Panc1 (cell line): ENCODE measurements at regions not wholly inside any gene's neighbourhood (a gene's known extent, or its start where the extent isn't known, plus 50 kb on each side); places are given as distances from the start of the nearest gene placed in this dataset.

ENCODE experiments used
- ATAC-seq: fragments of 200-7000 bp; cut with Tn5 transposase; 2 replicates; pipeline ENCODE4 v1.9.1; 2020; ENCODE audit warnings: mild to moderate bottlenecking, moderate library complexity
- BruUV-seq: library from RNA; stranded (reverse); fragments of 400-500 nt; replicated peaks from 2 replicates; lab custom pipeline; 2021; lab: Mats Ljungman, UMichigan
- CTCF ChIA-PET: fragments of 300-600 bp; sonication (Branson Sonifier 250); formaldehyde crosslinking; loops from one replicate; lab custom pipeline; 2022; ENCODE audit warnings: antibody characterized with exemption; lab: Charles Lee
- POLR2A ChIA-PET: fragments of 300-600 bp; sonication (Branson Sonifier 250); formaldehyde crosslinking; loops from one replicate; lab custom pipeline; 2022; ENCODE audit warnings: antibody characterized with exemption; lab: Charles Lee
- DNase-seq: peaks from one replicate; pipeline ENCODE4 v3.0.0-alpha.2; 2010; ENCODE audit warnings: low read depth, low spot score
- H3K27ac ChIP-seq: 2 replicates; pipeline ENCODE4 v1.5.1; 2011; ENCODE audit warnings: mild to moderate bottlenecking, low read length, inconsistent platforms
- H3K27me3 ChIP-seq: fragments of 200-500 bp; sonication (Bioruptor generic); 2 replicates; pipeline ENCODE4 v1.6.0; 2014; ENCODE audit warnings: low read length, inconsistent platforms; ENCODE audit not compliant: control insufficient read depth, insufficient read depth
- H3K36me3 ChIP-seq: fragments of 200-500 bp; sonication (Bioruptor generic); 2 replicates; pipeline ENCODE4 v1.5.1; 2014; ENCODE audit warnings: inconsistent platforms, mild to moderate bottlenecking, low read length, moderate library complexity; ENCODE audit not compliant: control insufficient read depth, insufficient read depth
- H3K4me1 ChIP-seq: 2 replicates; pipeline ENCODE4 v1.5.1; 2011; ENCODE audit warnings: inconsistent platforms, mild to moderate bottlenecking, low read length, moderate library complexity; ENCODE audit not compliant: control insufficient read depth, insufficient read depth
- H3K4me3 ChIP-seq, 2 experiments: 2 replicates each; pipeline ENCODE4 v1.5.1; 2011 to 2012; ENCODE audit warnings: low read depth in 2 of 2, low read length in 2 of 2, mild to moderate bottlenecking in 2 of 2, inconsistent platforms in 1 of 2, moderate library complexity in 1 of 2
- H3K9me3 ChIP-seq: fragments of 200-500 bp; sonication (Bioruptor generic); 2 replicates; pipeline ENCODE4 v1.5.1; 2014; ENCODE audit warnings: low read depth, mild to moderate bottlenecking, inconsistent platforms, low read length, moderate library complexity; ENCODE audit not compliant: control insufficient read depth, insufficient read depth
- POLR2AphosphoS5 ChIP-seq: IDR thresholded peaks from 2 replicates; pipeline ENCODE4 v1.6.1; 2012; ENCODE audit warnings: mild to moderate bottlenecking, low read depth, low read length, moderate library complexity
- SIN3A ChIP-seq: IDR thresholded peaks from 2 replicates; pipeline ENCODE4 v1.6.1; 2012; ENCODE audit warnings: low read depth, mild to moderate bottlenecking, low read length, moderate library complexity, borderline replicate concordance; ENCODE audit not compliant: insufficient read depth
- TCF7L2 ChIP-seq: IDR thresholded peaks from 2 replicates; pipeline ENCODE4 v1.6.1; 2011; ENCODE audit warnings: mild to moderate bottlenecking, low read depth, low read length, inconsistent platforms
- in situ Hi-C: cut with HindIII; loops from 2 replicates; pipeline ENCODE4 v1.10.0; 2016; ENCODE audit warnings: low sequenced_read_pairs, low pct_unique_long_range_greater_than_20kb
- intact Hi-C: fragments of 100-400 bp; cut with micrococcal nuclease; formaldehyde crosslinking; loops from one replicate; pipeline ENCODE4 v1.10.0; 2022; ENCODE audit not compliant: unreplicated experiment
- TF ChIP-seq, protein P1 (sequence below), 2 experiments: IDR thresholded peaks; 2 replicates each; pipeline ENCODE4 v1.6.1; 2011 to 2012; ENCODE audit warnings: low read depth in 2 of 2, control low read depth in 1 of 2, low read length in 1 of 2, mild to moderate bottlenecking in 1 of 2, moderate library complexity in 1 of 2; ENCODE audit not compliant: insufficient read depth in 1 of 2
- TF ChIP-seq, protein P2 (sequence below): fragments of 450-650 bp; IDR thresholded peaks from 2 replicates; pipeline ENCODE4 v1.5.1; 2017; ENCODE audit warnings: mild to moderate bottlenecking

DNA sequence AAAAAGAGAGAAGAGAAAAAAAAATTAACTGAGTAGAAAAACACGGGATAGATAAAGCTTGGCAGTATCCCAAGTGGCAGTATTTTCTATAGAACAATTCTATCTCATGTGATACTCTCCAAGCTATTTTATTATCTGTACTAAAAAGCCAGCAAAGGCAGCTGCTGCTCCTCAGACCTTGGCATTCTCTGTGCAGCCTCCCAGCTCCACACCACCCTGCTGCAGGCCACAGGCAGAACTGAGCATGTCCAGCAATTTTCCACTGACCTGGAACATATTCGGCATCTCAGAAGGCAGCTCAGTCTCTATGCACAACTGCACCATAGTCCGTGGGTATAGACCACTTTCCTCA is 1161.4 kb downstream of the IGSF11 start:
- DNase-seq = no peak
- Histone ChIP-seq H3K4me3 (no peak overlapping the region), H3K27ac (no peak overlapping the region), H3K4me1 (no peaks in the 10 kb centered on the region), H3K9me3 (no peaks in the 10 kb centered on the region), H3K36me3 (no peaks in the 10 kb centered on the region), H3K27me3 (no peaks in the 10 kb centered on the region)
- in situ Hi-C loops = no loop called here
- ChIA-PET POLR2A (no interaction called here), CTCF (no interaction called here)
- no TSS peak for BruUV-seq
- intact Hi-C loops = no loop called here
- ATAC-seq = no peak
- TF ChIP-seq TCF7L2 (no peak), POLR2AphosphoS5 (no peak), SIN3A (no peak)
- TF ChIP-seq, protein P1, sequence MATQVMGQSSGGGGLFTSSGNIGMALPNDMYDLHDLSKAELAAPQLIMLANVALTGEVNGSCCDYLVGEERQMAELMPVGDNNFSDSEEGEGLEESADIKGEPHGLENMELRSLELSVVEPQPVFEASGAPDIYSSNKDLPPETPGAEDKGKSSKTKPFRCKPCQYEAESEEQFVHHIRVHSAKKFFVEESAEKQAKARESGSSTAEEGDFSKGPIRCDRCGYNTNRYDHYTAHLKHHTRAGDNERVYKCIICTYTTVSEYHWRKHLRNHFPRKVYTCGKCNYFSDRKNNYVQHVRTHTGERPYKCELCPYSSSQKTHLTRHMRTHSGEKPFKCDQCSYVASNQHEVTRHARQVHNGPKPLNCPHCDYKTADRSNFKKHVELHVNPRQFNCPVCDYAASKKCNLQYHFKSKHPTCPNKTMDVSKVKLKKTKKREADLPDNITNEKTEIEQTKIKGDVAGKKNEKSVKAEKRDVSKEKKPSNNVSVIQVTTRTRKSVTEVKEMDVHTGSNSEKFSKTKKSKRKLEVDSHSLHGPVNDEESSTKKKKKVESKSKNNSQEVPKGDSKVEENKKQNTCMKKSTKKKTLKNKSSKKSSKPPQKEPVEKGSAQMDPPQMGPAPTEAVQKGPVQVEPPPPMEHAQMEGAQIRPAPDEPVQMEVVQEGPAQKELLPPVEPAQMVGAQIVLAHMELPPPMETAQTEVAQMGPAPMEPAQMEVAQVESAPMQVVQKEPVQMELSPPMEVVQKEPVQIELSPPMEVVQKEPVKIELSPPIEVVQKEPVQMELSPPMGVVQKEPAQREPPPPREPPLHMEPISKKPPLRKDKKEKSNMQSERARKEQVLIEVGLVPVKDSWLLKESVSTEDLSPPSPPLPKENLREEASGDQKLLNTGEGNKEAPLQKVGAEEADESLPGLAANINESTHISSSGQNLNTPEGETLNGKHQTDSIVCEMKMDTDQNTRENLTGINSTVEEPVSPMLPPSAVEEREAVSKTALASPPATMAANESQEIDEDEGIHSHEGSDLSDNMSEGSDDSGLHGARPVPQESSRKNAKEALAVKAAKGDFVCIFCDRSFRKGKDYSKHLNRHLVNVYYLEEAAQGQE (IDR thresholded peaks at IDR 0.05; ENCODE audit: insufficient read depth in 1 of 2, low read depth in 2 of 2, low read length in 1 of 2) = no peak
- TF ChIP-seq, protein P2, sequence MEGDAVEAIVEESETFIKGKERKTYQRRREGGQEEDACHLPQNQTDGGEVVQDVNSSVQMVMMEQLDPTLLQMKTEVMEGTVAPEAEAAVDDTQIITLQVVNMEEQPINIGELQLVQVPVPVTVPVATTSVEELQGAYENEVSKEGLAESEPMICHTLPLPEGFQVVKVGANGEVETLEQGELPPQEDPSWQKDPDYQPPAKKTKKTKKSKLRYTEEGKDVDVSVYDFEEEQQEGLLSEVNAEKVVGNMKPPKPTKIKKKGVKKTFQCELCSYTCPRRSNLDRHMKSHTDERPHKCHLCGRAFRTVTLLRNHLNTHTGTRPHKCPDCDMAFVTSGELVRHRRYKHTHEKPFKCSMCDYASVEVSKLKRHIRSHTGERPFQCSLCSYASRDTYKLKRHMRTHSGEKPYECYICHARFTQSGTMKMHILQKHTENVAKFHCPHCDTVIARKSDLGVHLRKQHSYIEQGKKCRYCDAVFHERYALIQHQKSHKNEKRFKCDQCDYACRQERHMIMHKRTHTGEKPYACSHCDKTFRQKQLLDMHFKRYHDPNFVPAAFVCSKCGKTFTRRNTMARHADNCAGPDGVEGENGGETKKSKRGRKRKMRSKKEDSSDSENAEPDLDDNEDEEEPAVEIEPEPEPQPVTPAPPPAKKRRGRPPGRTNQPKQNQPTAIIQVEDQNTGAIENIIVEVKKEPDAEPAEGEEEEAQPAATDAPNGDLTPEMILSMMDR = no peak

DNA sequence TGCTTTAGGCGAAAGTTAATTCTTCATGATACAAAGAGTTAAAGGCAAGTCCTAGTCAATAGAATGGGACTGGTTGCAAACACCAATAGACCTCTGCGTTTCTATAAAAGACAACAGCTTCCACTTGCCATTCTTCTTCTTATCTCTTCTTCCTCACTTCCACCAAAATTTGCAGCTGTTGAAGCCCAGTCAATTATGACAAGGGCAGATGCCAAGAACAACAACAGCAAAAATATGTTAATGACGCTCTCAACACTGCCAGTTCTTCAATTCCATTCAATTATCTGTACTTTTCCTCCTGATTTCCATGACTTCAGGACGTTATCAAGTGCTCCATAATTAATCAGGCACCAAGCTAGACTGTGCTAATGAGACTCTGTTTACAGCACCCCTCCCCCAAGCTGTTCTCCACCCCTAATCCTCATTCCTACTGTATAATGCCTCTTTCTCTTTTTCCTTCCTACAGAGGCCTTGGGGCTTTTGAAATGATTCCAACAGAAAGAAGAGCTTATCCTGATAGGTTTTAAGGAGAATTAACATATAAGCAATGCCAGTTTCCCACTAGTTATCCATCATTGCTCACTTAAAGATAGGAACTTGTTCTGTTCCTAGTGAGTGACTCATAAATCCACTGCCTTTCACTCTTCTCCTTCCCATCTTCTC is 1160.5 kb downstream of the IGSF11 start:
- ATAC-seq (no peak), DNase-seq (no peak)
- no peaks in the 10 kb centered on the region for H3K4me1 ChIP-seq
- intact Hi-C loops (no loop called here), in situ Hi-C loops (no loop called here)
- H3K4me3 ChIP-seq = no peak overlapping the region
- BruUV-seq = no TSS peak
- ChIA-PET CTCF (no interaction called here), POLR2A (no interaction called here)
- H3K9me3 ChIP-seq = no peaks in the 10 kb centered on the region
- TF ChIP-seq TCF7L2 (no peak), SIN3A (no peak), POLR2AphosphoS5 (no peak)
- TF ChIP-seq, protein P1 (IDR thresholded peaks at IDR 0.05; ENCODE audit: insufficient read depth in 1 of 2, low read depth in 2 of 2, low read length in 1 of 2) = no peak
- TF ChIP-seq, protein P2 = no peak
- H3K36me3 ChIP-seq = no peaks in the 10 kb centered on the region
- H3K27ac ChIP-seq = no peak overlapping the region
- no peaks in the 10 kb centered on the region for H3K27me3 ChIP-seq
